B cell (primary cell): ENCODE measurements at regions not wholly inside any gene's neighbourhood (a gene's known extent, or its start where the extent isn't known, plus 50 kb on each side); places are given as distances from the start of the nearest gene placed in this dataset.

ENCODE experiments used
- EZH2 ChIP-seq: IDR thresholded peaks from 2 replicates; pipeline ENCODE4 v1.6.1; 2012; ENCODE audit warnings: borderline replicate concordance, low read depth, mild to moderate bottlenecking, moderate library complexity, low read length; ENCODE audit not compliant: insufficient read depth, poor library complexity, severe bottlenecking
- TF ChIP-seq, protein P1 (sequence below): fragments of 200-600 bp; IDR thresholded peaks from one replicate; pipeline ENCODE4 v1.8.0; 2022; ENCODE audit warnings: antibody characterized with exemption, mild to moderate bottlenecking

DNA sequence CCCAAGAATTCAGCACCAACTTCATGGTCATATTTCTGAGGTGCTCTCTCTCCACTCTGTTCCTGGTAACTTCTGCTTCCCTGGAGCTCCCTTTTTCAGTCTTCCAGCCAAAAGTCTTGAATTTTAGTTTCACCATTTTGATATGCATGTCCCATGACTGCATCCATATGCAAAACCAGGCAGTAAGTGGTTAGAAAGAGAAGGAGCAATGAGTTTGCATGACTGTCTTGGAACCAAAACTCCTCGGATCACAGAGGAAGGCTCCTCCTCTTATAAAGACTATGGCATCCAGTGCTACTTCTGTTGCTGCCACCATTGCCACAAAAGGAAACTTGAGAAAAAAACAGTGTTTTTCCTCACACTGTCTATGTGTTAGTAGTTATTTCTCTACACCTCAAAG lies 269.1 kb upstream of the GLI3 start:
- TF ChIP-seq, protein P1, sequence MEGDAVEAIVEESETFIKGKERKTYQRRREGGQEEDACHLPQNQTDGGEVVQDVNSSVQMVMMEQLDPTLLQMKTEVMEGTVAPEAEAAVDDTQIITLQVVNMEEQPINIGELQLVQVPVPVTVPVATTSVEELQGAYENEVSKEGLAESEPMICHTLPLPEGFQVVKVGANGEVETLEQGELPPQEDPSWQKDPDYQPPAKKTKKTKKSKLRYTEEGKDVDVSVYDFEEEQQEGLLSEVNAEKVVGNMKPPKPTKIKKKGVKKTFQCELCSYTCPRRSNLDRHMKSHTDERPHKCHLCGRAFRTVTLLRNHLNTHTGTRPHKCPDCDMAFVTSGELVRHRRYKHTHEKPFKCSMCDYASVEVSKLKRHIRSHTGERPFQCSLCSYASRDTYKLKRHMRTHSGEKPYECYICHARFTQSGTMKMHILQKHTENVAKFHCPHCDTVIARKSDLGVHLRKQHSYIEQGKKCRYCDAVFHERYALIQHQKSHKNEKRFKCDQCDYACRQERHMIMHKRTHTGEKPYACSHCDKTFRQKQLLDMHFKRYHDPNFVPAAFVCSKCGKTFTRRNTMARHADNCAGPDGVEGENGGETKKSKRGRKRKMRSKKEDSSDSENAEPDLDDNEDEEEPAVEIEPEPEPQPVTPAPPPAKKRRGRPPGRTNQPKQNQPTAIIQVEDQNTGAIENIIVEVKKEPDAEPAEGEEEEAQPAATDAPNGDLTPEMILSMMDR: no peak
- no peak for TF ChIP-seq EZH2
